ENCODE measurements at regions not wholly inside any gene's neighbourhood (a gene's known extent, or its start where the extent isn't known, plus 50 kb on each side); places are given as distances from the start of the nearest gene placed in this dataset.

- no peak for TF ChIP-seq CTCF (IDR thresholded peaks at IDR 0.05; ENCODE audit: insufficient read depth, low read depth, low read length)
- no peak for TF ChIP-seq EZH2 (IDR thresholded peaks at IDR 0.05; ENCODE audit: insufficient read depth, low read length)
These were observed 58.9 kb downstream of the TMEM270 start for GRCh38 chr7:73919694-73920375.
